Neural progenitor cell (in vitro differentiated cells): ENCODE measurements at regions not wholly inside any gene's neighbourhood (a gene's known extent, or its start where the extent isn't known, plus 50 kb on each side); places are given as distances from the start of the nearest gene placed in this dataset.

Source experiments
- EZH2 ChIP-seq: fragments of 200-600 bp; sonication (generic); IDR thresholded peaks from 2 replicates; pipeline ENCODE4 v1.6.1; 2017; ENCODE audit warnings: antibody characterized with exemption, mild to moderate bottlenecking, moderate library complexity
- EZH2phosphoT487 ChIP-seq: fragments of 200-600 bp; sonication (generic); IDR thresholded peaks from 2 replicates; pipeline ENCODE4 v1.6.1; 2017; ENCODE audit warnings: antibody characterized with exemption
- TF ChIP-seq, protein P1 (sequence below): fragments of 200-600 bp; sonication (generic); IDR thresholded peaks from 2 replicates; pipeline ENCODE4 v1.5.1; 2017; ENCODE audit warnings: antibody characterized with exemption, mild to moderate bottlenecking

DNA sequence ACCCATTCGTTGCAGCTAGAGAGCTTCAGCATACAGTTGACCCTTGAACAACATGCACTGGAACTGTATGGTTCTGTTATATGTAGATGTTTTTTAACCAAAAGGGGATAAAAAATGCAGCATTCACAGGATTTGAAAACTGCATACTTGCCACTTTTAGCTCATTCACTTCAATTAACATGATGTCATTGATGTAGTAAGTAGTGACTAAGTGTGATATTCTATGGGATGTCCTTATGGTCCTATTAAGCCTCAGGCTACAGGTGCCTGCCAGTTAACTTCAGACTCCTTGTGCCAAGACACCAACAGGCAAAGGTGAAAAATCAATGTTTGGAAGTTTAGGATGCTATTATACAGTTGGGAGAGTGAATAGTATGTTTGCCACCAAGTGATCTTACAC, 553.6 kb upstream of the NECTIN3 start:
- TF ChIP-seq, protein P1, sequence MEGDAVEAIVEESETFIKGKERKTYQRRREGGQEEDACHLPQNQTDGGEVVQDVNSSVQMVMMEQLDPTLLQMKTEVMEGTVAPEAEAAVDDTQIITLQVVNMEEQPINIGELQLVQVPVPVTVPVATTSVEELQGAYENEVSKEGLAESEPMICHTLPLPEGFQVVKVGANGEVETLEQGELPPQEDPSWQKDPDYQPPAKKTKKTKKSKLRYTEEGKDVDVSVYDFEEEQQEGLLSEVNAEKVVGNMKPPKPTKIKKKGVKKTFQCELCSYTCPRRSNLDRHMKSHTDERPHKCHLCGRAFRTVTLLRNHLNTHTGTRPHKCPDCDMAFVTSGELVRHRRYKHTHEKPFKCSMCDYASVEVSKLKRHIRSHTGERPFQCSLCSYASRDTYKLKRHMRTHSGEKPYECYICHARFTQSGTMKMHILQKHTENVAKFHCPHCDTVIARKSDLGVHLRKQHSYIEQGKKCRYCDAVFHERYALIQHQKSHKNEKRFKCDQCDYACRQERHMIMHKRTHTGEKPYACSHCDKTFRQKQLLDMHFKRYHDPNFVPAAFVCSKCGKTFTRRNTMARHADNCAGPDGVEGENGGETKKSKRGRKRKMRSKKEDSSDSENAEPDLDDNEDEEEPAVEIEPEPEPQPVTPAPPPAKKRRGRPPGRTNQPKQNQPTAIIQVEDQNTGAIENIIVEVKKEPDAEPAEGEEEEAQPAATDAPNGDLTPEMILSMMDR = no peak
- no peak for TF ChIP-seq EZH2phosphoT487
- TF ChIP-seq EZH2 = no peak
